Stimulated activated CD8-positive, alpha-beta memory T cell treated with anti-CD3 and anti-CD28 coated beads, Interleukin-15, amount 100 ng/mL, for 24 hours (primary cell): ENCODE measurements at regions not wholly inside any gene's neighbourhood (a gene's known extent, or its start where the extent isn't known, plus 50 kb on each side); places are given as distances from the start of the nearest gene placed in this dataset.

Experiments used
- DNase-seq: peaks from one replicate; pipeline ENCODE4 v3.0.0-alpha.2; 2020; ENCODE audit warnings: low read depth

GRCh38 chr2:37809931-37810570 lies 115.0 kb upstream of the RMDN2 start:
- DNase-seq = no peak

DNA sequence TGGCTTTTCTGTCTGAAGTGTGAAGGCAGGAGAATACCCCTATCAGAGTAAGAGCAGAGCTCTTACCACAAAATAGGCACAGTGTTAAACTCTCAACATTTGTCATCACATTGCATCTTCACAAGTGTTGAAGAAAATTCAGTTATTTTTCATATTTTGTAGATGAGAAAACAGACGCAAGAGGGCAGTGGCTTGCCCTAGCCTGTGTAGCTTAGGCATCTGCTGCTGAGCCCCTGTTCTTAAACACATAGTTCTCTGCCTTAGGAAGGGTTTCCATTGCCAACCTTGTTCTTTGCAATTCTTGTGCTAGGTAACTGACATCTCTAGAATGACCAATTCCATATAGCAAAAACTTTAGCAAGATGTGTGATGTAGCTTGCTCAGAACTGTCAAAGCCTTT lies 112.7 kb upstream of the RMDN2 start:
- no peak for DNase-seq

- DNase-seq = no peak
Measured at GRCh38 chr2:37812941-37813730, 112.0 kb upstream of the RMDN2 start.

- no peak for DNase-seq
Measured at GRCh38 chr2:37816036-37816435, 109.1 kb upstream of the RMDN2 start.

DNA sequence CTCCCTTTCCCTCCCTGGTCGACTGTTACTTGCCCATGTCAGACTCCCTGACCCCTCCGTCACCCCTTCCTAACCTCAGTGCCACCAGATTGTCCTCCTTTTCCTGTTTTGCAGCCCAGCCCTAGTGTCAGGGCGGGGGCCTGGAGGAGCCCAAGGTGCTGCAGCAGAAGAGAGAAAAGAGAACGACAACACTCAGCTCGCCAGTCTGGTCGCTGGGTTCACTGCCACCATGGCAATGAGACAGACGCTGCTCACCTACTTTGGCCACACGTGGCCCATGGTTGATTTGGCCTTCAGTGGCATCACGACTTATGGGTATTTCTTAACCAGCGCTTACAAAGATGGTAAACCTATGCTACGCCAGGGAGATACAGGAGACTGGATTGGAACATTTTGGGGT lies 108.4 kb upstream of the RMDN2 start:
- no peak for DNase-seq

DNA sequence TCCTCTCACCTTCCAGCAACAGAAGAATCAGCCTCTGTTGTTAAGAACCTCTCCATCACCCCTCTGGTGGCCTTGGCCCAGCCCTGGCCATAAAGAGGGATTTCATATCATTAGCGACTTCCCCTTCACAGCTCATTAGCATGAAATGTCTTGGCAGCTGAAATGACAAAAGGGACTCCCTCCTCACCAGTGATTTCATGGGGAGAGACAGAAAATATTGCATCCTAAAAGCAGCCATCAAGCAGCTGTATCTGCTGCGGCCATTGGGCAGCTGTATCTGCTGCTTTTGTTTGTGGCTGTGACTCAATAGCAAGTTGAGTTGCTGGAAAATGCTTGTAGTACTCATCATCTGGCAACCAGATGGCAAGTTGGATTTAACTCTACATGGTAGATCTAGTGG lies 105.9 kb upstream of the RMDN2 start:
- DNase-seq = no peak

GRCh38 chr2:37820471-37820986 lies 104.6 kb upstream of the RMDN2 start:
- no peak for DNase-seq

GRCh38 chr2:37825586-37825985 lies 99.5 kb upstream of the RMDN2 start:
- DNase-seq = no peak

GRCh38 chr2:37826611-37827010 lies 98.5 kb upstream of the RMDN2 start:
- DNase-seq = no peak

DNA sequence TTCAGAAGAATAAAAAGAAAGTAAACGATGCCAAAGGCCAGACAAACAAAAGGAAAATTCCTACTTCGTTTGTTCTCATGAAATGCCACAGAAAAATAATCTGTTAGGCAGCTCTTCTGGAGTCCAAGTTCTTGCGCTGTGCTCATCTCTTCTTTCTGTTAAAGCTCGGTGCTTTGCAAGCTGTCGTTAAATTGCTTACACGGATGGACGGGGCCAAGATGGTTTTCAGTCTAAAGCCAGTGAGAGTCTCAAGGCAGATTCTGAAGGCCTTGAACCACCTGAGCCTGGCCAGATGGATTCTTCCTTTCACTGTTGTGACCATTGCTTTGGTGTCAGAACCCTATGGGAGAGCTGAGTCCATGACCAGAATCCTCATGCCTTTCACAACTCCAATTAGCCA lies 97.6 kb upstream of the RMDN2 start:
- DNase-seq = no peak

- DNase-seq = no peak
Measured at GRCh38 chr2:37827911-37828511, 97.1 kb upstream of the RMDN2 start.

DNA sequence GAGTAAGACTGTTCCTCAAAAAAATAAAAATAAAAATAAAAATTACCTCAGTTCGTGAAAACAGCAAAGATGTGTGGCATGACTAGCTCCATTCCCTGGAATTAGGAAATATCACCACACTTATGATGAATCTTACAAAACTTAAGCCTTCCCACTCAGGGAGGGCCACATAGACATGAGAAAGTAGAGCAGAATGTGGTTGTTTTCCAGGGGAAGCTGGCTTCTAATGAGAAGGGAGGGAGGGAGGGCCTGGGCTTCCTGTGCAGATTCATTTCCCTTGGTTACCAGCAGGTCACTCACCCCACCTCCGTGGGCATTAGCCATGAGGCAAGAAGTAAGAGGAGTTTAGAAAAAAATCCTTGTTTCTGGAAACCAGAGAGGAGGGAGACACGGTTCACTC lies 95.9 kb upstream of the RMDN2 start:
- DNase-seq = no peak

DNA sequence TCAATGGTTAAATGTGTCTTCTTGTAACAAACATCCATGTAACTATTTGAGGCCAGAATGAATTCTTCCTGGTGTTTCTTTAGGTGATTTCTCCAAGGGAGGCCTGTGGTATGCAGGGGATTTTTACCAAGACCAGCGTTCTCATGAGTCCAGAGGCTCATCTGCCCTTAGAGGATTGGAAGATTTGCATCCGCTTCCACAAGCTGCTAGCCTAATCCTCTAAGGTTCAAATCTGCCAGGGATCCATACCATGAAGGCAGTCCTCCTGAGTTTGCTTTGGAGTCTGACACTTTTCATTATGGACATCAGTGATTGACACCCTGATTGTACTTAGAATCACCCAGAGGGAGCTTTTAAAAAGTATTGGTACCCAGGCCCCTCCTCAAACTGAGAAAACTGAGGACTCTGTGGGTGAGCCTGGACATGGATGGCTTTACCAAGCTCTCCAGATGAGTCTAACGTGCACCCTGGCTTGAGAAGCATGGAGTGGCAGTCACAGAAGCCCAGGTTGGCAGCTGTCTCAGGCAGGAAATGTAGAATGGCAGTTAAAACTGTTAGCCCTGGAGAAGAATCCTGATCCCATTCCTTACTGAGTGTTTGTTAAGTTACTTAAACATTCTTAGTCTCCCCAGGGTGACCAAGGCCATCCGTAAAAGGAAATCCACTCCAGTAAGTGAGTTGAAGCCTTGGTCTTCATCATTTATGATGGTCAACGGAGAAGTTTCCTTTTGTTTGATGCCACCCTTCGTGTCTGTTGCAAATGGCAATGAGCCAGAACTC lies 95.3 kb upstream of the RMDN2 start:
- DNase-seq = no peak

- DNase-seq = no peak
Measured at GRCh38 chr2:37830636-37831035, 94.5 kb upstream of the RMDN2 start.

- no peak for DNase-seq
Measured at GRCh38 chr2:37831081-37831780, 93.9 kb upstream of the RMDN2 start.

DNA sequence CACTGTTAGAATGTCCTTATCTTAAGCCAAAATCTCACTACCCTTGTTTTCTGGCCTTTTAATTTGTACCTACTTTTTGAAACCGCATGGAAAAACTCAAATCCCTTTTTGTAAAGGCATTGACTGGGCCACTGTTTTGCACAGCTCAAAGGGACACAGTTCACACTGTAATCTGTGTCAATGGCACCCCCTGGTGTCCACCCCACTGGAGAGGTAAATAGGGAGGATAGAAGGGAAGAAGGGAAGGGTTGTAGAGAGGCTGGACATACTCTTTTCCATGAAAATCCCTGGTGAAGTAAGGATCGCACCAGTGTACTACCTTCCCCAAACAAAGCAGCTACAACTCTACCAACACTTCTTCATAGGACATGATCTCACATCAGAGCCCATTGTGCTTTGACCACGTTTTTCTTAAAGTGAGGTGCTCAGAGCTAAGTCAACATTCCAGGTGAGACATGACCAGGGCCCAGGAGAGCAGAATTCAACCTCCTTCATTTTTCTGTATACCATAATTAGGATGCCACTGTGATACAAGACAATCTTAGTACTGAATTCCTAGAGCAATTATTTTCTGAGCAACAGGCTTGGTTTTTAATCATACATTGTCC lies 92.4 kb upstream of the RMDN2 start:
- DNase-seq = peak; percentile 39

GRCh38 chr2:37833423-37833822 lies 91.7 kb upstream of the RMDN2 start:
- no peak for DNase-seq

DNA sequence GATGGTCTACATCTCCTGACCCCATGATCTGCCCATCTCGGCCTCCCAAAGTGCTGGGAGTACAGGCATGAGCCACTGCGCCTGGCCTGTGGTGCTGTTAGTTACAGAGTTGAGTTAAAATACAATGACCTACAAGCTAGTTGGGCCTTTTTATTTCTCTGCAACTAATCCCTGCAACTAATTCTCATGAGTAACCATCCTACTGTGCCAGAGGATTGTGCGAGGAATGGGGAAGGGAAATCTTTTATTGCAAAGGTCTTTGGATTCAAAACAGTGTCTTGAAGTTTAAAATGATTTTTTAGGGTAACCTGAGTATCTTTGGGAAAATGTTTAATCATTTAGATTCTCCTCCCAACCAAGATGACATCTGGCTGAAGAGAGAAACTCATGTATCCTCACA lies 88.8 kb upstream of the RMDN2 start:
- no peak for DNase-seq

- DNase-seq = no peak
Measured at GRCh38 chr2:37836711-37837110, 88.4 kb upstream of the RMDN2 start.

- DNase-seq = no peak
Measured at GRCh38 chr2:37837628-37838328, 87.3 kb upstream of the RMDN2 start.
